Hematopoietic multipotent progenitor cell treated with erythropoietin and hydrocortisone succinate and interleukin-3 and kit ligand, for 8 days (in vitro differentiated cells): ENCODE measurements at regions not wholly inside any gene's neighbourhood (a gene's known extent, or its start where the extent isn't known, plus 50 kb on each side); places are given as distances from the start of the nearest gene placed in this dataset.
"Not testable (repeated sequence)": the region's sequence is repeated elsewhere in the genome, so short reads cannot be mapped to it uniquely, and the experiment has no call there.

ENCODE experiments used
- DNase-seq: peaks from one replicate; pipeline ENCODE4 v3.0.0-alpha.2; 2015

DNA sequence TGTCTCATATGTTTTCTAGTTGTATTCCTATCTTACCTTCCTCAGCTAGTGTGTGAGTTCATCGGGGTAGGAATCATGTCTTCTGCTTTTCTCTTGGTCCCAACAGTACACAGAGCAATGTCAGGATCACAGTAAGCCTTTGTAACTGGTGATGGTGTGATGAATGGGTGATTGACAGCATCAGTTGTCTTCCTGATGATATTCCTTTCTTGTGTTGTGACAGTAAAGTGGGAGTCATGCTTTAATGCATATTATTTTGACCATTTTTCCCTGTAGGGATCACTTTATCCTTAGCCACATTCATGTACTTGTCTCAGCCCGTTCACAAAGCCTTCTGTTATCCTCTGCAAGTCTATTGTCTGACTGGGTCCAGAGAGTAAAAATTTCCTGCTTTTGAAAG is 501.7 kb downstream of the UTRN start:
- DNase-seq = no peak

DNA sequence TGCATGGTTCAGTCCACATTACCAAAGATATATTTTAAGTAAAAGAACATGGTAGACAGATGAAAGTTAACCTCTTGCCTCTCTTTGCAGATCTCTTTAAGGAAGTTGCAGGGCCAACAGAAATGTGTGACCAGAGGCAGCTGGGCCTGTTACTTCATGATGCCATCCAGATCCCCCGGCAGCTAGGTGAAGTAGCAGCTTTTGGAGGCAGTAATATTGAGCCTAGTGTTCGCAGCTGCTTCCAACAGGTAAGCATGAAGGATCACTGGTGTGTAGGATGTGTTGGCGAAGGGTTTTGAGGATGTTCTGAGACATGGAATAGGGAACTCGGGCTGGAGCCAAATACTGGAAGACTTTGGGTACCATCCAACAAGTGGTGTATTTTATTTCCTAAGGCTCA is 508.6 kb downstream of the UTRN start:
- DNase-seq = no peak

DNA sequence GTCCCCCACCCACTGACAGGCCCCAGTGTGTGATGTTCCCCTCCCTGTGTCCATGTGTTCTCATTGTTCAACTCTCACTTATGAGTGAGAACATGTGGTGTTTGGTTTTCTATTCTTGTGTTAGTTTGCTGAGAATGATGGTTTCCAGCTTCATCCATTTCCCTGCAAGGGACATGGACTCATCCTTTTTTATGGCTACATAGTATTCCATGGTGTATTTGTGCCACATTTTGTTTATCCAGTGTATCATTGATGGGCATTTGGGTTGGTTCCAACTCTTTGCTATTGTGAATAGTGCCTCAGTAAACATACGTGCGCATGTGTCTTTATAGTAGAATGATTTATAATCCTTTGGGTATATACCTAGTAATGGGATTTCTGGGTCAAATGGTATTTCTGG is 509.9 kb downstream of the UTRN start:
- DNase-seq = not testable (repeated sequence)

DNA sequence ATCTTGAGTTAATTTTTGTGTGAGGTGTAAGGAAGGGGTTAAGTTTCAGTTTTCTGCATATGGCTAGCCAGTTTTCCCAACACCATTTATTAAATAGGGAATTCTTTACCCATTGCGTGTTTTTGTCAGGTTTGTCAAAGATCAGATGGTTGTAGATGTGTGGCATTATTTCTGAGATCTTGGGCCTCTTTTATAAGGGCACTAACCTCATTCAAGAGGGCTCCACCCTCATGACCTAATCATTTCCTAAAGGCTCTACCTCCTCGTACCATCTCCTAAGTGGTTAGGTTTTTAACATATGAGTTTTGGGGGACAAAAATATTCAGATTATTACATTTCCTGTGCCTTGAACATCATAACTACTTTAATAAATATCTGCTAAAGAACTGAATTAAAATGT is 510.9 kb downstream of the UTRN start:
- DNase-seq = no peak

DNA sequence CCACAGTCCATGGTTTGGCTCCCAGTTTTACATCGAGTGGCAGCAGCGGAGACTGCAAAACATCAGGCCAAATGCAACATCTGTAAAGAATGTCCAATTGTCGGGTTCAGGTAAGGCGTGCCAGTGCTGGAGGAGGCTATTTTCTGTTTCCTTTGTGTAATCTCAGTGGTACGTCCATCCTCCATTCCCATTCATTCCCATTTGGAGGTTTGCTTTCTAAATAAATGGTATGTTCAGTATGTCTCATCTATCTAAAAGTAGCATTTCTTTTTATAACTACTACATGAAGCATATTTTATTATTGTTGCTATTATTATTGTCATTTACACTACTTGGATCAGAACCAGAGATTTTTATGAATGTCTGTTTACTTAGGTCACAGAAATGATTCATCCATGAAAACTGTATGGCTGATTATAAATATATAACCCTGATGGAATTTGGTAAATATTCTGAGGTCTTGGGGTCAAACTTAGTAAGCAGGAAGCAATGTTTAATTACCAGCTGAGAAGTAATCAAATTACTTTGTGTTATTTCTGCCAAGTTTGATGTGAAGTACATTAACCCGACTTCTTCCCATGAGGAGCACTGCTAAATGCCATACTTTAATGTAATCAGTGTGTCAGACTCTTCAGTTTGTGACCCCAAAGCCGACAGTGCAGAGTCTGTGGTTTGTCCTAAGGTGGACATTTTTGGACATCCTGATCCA is 512.9 kb downstream of the UTRN start:
- no peak for DNase-seq

DNA sequence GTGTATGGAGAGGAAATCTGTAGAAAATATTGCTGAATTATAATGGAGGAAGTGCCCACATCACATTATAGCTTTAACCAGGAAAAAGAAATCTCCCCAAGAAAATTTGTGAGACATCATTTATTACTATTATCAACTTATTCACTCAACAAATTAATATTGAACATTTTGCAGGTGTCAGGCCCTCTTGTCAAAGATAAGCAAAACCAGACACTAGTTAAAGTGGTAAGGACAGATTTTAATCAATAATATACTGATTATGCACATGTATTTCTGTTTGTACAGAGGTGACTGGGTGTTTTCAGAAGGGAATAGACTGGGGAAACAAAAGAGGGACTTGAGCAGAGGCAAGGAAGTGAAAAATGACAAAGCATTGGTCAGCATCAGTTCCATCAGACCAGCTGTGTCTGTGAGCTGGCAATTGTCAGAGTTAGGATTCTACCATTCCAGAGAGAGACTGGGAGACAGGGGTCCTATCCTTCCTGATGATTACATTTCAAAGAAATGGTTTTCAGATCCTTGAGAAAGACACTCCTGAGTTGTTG is 519.2 kb downstream of the UTRN start:
- DNase-seq = no peak

DNA sequence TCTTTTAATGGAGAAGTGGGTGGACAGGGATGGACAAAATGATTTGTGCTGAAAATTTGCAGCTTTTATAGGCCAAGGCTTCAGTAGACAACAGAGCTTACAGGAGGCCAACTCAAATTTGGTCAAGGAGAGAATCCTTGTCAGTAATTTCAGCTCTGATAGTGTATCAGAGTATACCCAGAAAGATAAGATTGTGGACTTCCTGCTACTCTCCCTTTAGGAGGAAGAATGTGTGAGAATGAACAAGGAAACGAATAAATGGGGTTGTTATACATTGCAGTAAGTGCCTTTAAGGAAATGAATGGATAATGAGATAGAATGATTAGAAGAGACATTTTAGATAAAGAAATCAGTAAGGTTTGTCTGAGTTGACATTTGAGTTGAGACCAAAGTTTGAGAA is 519.9 kb downstream of the UTRN start:
- no peak for DNase-seq

DNA sequence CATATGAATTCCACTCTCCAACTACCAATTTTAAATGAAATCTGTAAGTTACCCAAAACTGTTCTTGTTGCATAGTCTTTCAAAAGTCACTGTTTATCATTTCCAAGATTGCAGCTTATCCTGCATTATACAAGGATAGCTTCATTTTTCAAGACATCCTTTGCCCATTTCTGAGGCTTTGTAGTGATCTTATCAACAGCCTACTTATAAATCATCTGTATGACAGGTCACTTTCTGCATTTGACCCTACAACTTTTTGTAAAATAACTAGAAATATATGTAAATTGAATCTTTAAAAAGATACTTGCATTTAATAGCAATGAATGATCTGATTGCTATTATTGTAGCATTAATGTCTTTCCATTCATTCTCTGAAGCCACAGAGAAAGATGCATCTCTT is 521.1 kb downstream of the UTRN start:
- no peak for DNase-seq

DNA sequence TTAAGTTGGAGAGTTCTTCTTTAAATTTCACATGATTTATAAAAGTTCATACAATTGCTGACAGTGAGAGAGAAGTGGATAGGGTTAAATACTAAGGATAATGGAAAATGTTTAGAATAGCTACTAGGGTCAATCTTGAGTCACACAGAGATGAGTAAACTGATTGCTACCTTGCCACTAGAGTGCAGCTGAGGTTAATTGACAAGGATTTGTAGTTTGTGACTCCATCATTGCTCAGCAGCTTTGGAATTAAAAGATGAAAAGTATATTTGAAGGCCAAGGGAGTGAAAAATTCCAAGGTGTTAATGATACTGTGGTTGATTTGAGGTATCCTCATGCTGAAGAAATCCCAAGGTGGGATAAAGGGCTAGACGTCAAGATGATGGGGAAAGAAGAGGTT is 524.0 kb downstream of the UTRN start:
- DNase-seq = no peak

DNA sequence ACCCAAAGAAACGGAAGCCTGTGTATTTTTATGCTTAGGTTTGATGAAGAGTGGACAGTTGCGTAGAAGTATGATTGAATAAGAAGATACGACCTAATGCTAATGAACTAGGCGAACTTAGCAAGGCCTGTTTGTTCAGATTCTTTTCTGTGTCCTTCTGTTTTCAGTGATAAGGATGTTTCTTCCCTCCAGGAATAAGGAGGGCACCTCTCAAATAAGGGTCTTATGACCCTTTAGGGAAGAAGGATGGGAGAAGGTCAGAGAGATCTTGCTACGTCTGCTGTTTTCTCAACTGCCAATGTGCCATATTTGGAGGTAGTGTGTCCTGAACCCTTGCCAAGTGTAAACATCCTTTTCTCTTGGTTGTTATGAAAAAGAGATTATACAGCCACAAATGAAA is 524.8 kb downstream of the UTRN start:
- DNase-seq = no peak

DNA sequence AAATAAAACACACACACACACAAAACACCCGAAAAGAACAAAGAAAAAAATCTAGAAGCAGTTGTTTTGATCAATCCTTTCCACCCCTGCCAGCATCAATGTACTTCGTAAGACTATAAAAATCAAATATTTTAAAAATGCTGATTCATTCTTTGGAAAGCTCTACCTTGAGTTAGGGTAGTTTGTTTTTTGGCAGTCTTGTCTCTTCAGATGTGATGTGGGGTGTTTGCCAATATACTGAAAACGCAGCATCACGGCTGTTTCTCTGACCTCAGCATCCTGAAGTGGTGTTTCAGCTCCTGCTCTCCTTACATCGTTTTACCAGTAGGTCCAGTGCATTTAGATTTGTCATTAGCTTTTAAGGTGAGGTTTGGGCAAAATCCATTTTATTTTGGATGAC is 526.0 kb downstream of the UTRN start:
- no peak for DNase-seq

DNA sequence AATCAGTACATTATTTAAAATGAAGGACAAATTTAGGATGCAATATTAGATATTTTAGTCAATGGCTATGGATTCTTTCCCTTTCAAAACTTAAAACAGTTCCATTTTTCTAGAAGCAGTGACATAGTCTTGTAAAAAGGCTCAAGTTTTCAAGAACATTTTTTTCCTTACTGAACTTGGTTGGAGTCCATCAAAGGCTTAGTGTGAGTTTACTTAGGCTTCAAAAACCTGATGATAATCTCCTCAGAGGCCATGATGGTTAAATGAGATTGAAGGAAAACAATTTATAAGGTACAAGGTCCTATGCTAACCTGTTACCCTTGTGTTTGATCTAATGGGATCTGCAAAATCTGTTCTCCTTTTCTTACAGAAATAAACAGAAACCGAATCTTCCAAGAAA is 531.8 kb downstream of the UTRN start:
- DNase-seq = no peak

DNA sequence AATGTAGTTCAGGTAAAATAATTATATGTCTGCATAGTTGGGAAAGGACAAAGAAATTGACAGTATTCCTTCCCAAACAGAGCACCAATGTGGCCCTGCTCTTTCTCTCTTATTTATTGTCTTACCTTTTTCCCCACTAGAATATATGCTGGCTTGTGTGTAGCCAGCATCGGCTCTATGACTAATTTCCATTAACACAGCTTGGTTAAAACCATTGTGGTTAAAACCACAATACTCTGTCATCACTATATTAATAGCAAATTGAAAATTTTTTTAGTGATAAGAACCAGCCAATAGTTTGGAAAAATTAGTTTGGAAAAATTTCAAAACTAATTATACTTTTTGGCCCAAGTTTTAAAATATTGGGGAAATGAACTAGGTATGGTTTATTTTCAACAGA is 535.1 kb downstream of the UTRN start:
- peak; percentile 14 for DNase-seq

DNA sequence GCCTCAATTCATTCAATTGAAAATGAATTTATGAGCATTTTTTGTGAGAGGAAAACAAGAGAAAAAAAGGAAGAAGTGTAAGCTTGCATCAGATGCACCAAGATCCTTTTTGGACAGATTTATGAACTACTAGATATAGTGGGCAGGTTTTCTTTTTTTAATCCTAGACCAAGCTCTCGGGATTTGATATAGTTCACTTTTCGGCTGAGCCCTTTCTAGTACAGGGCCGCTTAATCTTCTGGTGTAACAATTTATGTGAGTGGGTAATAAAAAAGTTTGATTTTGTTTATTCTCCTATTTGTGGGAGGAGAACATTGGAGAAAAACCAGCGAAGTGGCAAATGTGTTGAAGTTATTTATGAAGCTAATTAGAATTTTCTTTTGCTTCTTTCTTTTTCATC is 538.0 kb downstream of the UTRN start:
- DNase-seq = no peak

DNA sequence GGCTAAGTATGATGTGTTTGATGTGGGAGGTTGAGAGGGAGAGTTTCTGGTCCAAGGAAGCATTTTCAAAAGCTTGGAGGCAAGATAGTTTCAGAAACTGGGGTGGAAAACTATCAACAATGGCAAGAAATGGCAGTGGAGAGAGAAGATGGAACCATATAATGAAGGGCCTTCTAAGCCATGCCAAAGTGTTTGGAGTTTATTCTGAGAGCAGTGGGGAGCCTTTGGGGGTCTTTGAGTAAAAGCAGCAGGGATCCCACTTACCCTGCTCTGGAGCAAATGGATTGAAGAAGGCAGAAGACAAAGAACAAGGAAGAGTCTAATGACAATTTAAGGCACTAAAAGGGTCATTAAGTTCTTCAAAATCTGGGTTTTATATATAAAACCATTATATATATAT is 538.9 kb downstream of the UTRN start:
- no peak for DNase-seq

DNA sequence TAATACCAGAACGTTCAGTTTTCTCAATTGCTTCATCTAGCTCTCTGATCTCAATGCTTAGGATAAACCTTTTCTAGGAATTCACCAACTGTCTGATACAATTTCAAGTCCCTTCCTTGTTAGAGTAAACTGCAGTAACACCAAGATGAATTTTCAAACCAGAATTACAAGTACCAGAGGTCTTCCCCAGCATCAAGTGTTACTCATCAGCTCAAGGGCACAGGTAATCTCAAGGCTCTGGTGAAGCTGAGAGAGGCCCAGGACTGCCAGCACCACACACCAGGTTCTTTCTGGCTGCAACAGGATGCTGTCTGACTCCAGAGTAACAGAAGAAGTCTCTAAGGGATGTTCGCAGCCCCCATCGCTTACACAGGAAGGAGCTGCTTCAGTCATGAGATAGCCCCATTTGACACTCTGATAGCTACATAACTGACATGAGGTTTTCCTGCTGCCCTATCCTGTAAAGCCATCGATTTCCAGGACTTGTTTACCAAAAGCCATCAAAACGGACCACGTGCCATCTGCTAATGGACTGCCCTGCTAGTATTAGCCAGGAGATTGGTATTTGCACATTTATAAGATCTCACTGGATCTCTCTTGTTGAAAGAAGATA is 549.4 kb downstream of the UTRN start:
- DNase-seq = no peak

DNA sequence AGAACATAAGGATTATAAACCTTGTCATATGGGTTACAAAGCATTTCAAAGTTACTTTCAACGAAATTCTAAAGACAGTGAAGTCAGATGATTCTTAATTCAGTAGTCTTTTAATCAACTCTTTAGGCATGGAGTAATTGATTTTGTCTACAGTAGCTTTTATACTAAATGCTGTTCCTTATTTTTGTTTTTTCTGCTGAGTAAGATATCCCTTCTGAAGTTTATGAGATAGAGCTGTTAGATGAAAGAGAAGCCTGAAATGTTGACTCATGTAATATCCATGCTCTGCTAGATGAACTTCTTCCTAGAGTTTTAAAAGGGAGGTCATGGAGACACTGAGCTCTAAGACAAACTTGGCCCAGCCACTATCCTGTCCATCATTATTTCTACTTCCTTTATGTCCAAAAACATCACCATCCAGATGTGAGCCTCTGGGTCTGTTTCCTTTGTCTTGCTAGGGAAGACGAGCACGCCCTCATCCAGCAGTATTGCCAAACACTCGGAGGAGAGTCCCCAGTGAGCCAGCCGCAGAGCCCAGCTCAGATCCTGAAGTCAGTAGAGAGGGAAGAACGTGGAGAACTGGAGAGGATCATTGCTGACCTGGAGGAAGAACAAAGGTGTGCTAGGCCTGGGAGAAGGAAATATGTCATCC is 550.3 kb downstream of the UTRN start:
- DNase-seq = no peak

DNA sequence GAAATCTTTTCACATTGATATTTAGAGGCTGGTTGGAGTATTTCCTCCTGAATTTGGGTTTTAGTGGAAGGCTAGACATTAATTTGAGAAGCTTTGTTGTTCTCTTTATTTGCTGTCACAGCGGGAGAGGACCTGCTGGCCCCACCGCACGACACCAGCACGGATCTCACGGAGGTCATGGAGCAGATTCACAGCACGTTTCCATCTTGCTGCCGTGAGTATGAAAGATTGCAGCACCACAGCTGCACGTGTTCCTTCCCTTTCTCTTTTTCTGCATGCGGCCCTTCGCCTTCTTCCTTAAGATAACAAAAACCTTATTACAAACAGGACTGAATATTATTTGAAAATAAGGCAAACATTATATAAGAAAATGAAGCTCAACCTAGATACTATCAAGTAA is 555.5 kb downstream of the UTRN start:
- no peak for DNase-seq

DNA sequence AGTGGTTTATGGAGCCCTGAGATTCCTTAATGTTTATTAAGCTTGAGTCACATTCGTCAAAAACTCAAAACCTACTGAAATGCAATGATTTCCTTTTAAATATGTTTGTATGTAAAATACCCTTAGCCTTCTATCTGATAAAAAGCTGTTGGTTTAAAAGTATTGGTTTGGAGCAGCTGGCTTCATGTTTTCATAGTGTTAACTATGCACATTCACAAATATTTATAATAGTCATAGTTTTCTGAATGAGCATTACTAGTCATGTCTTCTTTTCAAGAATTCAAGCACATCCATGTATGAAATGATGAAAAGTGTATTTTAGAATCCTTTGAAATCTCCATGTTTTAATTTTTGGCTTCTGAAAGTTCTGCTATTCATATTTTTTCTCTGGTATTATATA is 558.6 kb downstream of the UTRN start:
- DNase-seq = no peak

DNA sequence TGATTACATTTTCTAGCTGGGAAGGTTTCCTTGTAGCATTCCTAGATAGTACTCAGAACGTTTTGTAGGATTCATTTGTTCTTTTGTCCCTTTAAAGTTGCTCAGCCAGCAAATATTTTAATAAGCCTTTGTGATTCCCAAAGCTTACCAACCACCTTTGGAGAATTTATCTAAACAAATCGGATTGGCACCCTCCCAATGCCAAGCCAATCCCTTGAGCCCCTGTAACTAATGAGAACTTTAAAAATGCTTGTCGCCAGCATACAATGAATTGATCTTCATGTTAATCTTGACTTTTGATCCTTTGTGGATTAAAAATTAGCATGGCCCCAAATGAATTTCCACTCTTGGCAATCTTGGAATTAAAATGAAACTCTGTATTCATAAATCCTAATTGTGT is 559.5 kb downstream of the UTRN start:
- DNase-seq = no peak

DNA sequence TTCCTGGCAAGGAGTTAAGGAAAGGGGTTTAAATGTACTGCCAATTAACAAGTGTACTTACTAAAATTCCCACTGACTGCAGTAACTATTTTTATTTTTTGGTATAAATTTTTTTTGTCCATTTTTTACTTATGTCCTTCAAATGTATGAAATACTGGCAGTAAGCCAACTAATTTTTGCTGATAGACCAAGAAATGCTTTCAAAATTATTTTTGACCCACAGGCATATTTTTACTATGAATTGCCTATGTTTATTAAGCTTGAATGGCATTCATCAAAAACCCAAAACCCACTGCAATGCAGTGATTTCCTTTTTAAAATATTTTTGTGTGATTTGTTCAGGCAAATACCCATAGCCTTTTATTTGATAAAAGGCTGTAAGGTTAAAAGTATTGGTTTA is 560.1 kb downstream of the UTRN start:
- DNase-seq = no peak

DNA sequence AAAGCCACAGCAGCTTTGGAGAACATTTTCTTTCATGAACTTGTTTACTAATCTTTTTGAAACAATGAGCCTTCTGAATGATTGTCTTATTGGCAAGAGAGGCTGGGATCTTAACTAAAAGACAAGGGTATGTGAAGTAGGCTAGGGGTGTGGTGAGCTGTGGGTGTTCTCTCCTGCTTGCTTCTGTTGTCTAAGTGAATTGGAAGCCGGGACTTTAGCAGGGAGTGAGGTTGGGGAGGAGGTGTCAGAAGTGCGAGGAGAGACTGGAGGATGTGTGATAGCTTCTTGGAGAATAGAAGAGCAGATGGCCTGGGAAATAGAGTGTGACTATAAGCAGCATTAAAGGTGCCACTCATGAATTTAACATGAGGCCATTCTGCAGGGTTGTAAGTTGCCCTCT is 562.8 kb downstream of the UTRN start:
- no peak for DNase-seq

DNA sequence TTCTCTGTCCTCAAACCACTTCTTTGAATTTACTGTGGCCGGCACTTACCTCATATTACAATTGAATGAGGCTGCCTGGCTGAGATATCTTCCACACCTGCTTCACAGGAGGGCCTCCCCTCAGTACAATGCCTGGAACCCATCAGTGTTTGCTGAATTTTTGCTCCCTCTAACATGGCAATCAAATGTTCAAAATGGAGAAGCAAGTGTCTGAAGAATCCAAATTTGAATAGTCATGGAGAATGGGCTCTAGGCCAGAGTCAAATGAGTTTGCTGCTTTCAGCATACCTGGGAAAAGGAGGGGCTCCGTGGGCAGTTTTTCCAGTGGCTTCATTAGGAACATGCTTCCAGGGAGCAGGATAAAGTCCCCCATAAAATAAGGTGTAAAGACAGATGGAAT is 564.8 kb downstream of the UTRN start:
- no peak for DNase-seq

DNA sequence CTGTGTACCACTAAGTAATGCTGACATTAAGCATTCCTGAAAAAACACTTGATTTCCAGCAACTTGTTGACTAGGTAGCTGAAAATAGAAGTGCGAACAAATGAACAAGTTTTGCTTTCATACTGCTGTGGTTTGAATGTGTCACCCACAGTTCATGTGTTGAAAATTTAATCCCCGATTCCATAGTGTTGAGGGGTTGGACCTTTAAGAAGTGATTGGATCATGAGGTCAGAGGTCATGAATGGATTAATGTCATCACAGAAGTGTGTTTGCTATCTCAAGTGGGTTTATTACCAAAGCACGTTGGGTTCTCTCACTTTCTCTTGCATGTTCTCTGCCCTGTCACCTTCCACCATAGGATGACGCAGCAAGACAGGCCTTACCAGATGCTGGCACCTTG is 568.5 kb downstream of the UTRN start:
- no peak for DNase-seq
